GM12892 (cell line): ENCODE measurements at regions not wholly inside any gene's neighbourhood (a gene's known extent, or its start where the extent isn't known, plus 50 kb on each side); places are given as distances from the start of the nearest gene placed in this dataset.
"Not testable (repeated sequence)": the region's sequence is repeated elsewhere in the genome, so short reads cannot be mapped to it uniquely, and the experiment has no call there.

ENCODE experiments used
- POLR2A ChIP-seq: IDR thresholded peaks from 2 replicates; pipeline ENCODE4 v1.6.1; 2011; ENCODE audit warnings: low read depth, low read length, control low read depth
- POLR2AphosphoS5 ChIP-seq: IDR thresholded peaks from 2 replicates; pipeline ENCODE4 v1.6.1; 2011; ENCODE audit warnings: low read depth, low read length, control low read depth

DNA sequence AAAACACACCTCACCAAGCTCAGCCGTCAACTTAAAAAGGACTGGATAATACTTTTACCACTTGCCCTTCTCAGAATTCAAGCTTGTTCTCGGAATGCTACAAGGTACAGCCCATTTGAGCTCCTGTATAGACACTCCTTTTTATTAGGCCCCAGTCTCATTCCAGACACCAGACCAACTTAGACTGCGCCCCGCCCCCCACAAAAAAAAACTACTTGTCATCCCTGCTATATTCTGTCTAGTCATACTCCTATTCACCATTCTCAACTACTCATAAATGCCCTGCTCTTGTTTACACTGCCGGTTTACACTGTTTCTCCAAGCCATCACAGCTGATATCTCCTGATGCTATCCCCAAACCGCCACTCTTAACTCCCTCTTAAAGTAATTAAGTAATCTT lies 1220.5 kb downstream of the OTOL1 start:
- not testable (repeated sequence) for TF ChIP-seq POLR2A, POLR2AphosphoS5
